ENCODE measurements at regions not wholly inside any gene's neighbourhood (a gene's known extent, or its start where the extent isn't known, plus 50 kb on each side); places are given as distances from the start of the nearest gene placed in this dataset.

GRCh38 chr4:173717581-173717980 lies 187.6 kb upstream of the HAND2 start:
- DNase-seq (ENCODE audit: low read depth) = no peak
- H3K4me3 ChIP-seq (ENCODE audit: low read depth, low read length) = no peak overlapping the region
- no peak for TF ChIP-seq CTCF (conservative IDR thresholded peaks at IDR 0.05; ENCODE audit: low read depth, low read length)

GRCh38 chr4:173714456-173714855 lies 184.4 kb upstream of the HAND2 start:
- no peak for TF ChIP-seq CTCF (conservative IDR thresholded peaks at IDR 0.05; ENCODE audit: low read depth, low read length)
- no peak for DNase-seq (ENCODE audit: low read depth)
- H3K4me3 ChIP-seq (ENCODE audit: low read depth, low read length) = no peak overlapping the region

GRCh38 chr4:173713026-173713425 lies 183.0 kb upstream of the HAND2 start:
- TF ChIP-seq CTCF (conservative IDR thresholded peaks at IDR 0.05; ENCODE audit: low read depth, low read length) = no peak

GRCh38 chr4:173707658-173708419 lies 177.8 kb upstream of the HAND2 start:
- no peak overlapping the region for H3K4me3 ChIP-seq (ENCODE audit: low read depth, low read length)
- no peak for TF ChIP-seq CTCF (conservative IDR thresholded peaks at IDR 0.05; ENCODE audit: low read depth, low read length)
- DNase-seq (ENCODE audit: low read depth) = no peak

More at GRCh38 chr4:173713026-173713425, 183.0 kb upstream of the HAND2 start:
- no peak for DNase-seq (ENCODE audit: low read depth)
- H3K4me3 ChIP-seq (ENCODE audit: low read depth, low read length) = no peak overlapping the region

- DNase-seq (ENCODE audit: low read depth) = no peak
Observed at GRCh38 chr4:173704201-173704600, 174.2 kb upstream of the HAND2 start.

GRCh38 chr4:173703021-173703420 lies 173.0 kb upstream of the HAND2 start:
- DNase-seq (ENCODE audit: low read depth) = no peak
- no peak overlapping the region for H3K4me3 ChIP-seq (ENCODE audit: low read depth, low read length)
- TF ChIP-seq CTCF (conservative IDR thresholded peaks at IDR 0.05; ENCODE audit: low read depth, low read length) = no peak

More at GRCh38 chr4:173704201-173704600, 174.2 kb upstream of the HAND2 start:
- no peak for TF ChIP-seq CTCF (conservative IDR thresholded peaks at IDR 0.05; ENCODE audit: low read depth, low read length)
- H3K4me3 ChIP-seq (ENCODE audit: low read depth, low read length) = no peak overlapping the region

- DNase-seq (ENCODE audit: low read depth) = no peak
- no peak for TF ChIP-seq CTCF (conservative IDR thresholded peaks at IDR 0.05; ENCODE audit: low read depth, low read length)
Observed at GRCh38 chr4:173700650-173701049, 170.6 kb upstream of the HAND2 start.

More at GRCh38 chr4:173700650-173701049, 170.6 kb upstream of the HAND2 start:
- H3K4me3 ChIP-seq (ENCODE audit: low read depth, low read length) = no peak overlapping the region
